ENCODE measurements at regions not wholly inside any gene's neighbourhood (a gene's known extent, or its start where the extent isn't known, plus 50 kb on each side); places are given as distances from the start of the nearest gene placed in this dataset.

- no peak for TF ChIP-seq CTCF (IDR thresholded peaks at IDR 0.05; ENCODE audit: insufficient read depth, low read length, poor library complexity, severe bottlenecking)
- TF ChIP-seq EZH2phosphoT487 (conservative IDR thresholded peaks at IDR 0.05; ENCODE audit: low read length) = no peak
Measured at GRCh38 chr22:49331878-49332277, 495.8 kb downstream of the BRD1 start.
